Activated T-helper 1 cell treated with anti-CD3 and anti-CD28 coated beads, Interleukin-2, amount 50 U/mL, for 16 hours (primary cell): ENCODE measurements at regions not wholly inside any gene's neighbourhood (a gene's known extent, or its start where the extent isn't known, plus 50 kb on each side); places are given as distances from the start of the nearest gene placed in this dataset.
"Not testable (repeated sequence)": the region's sequence is repeated elsewhere in the genome, so short reads cannot be mapped to it uniquely, and the experiment has no call there.

ENCODE experiments used
- DNase-seq, 2 donors: peaks; one replicate each; pipeline ENCODE4 v3.0.0-alpha.2; 2020; ENCODE audit warnings: low read depth in 1 of 2, low spot score in 1 of 2

GRCh38 chr2:122682356-122682755, 926.9 kb downstream of the TSN start:
- no peak for DNase-seq

- no peak for DNase-seq
Observed at GRCh38 chr2:122683018-122683417, 927.6 kb downstream of the TSN start.

GRCh38 chr2:122692400-122693083, 937.1 kb downstream of the TSN start:
- no peak for DNase-seq

- DNase-seq: no peak
Observed at GRCh38 chr2:122697415-122697814, 942.0 kb downstream of the TSN start.

GRCh38 chr2:122703676-122704075, 948.2 kb downstream of the TSN start:
- no peak for DNase-seq

- no peak for DNase-seq
Observed at GRCh38 chr2:122704109-122704563, 948.7 kb downstream of the TSN start.

GRCh38 chr2:122705746-122706145, 950.3 kb downstream of the TSN start:
- DNase-seq: no peak

- DNase-seq: no peak
Observed at GRCh38 chr2:122706757-122707223, 951.3 kb downstream of the TSN start.

- DNase-seq: no peak
Observed at GRCh38 chr2:122707224-122707824, 951.9 kb downstream of the TSN start.

GRCh38 chr2:122710049-122710448, 954.6 kb downstream of the TSN start:
- no peak for DNase-seq

GRCh38 chr2:122713800-122714199, 958.3 kb downstream of the TSN start:
- DNase-seq: no peak

- DNase-seq: not testable (repeated sequence)
Observed at GRCh38 chr2:122720822-122721221, 965.4 kb downstream of the TSN start.

- DNase-seq: no peak
Observed at GRCh38 chr2:122734766-122735424, 979.4 kb downstream of the TSN start.

- no peak for DNase-seq
Observed at GRCh38 chr2:122736279-122736678, 980.8 kb downstream of the TSN start.

- DNase-seq: no peak
Observed at GRCh38 chr2:122737429-122738077, 982.1 kb downstream of the TSN start.

GRCh38 chr2:122739732-122740593, 984.5 kb downstream of the TSN start:
- no peak for DNase-seq

GRCh38 chr2:122740594-122740948, 985.1 kb downstream of the TSN start:
- no peak for DNase-seq

GRCh38 chr2:122741403-122741802, 986.0 kb downstream of the TSN start:
- no peak for DNase-seq

- no peak for DNase-seq
Observed at GRCh38 chr2:122743021-122743675, 987.7 kb downstream of the TSN start.

- no peak for DNase-seq
Observed at GRCh38 chr2:122745603-122746002, 990.2 kb downstream of the TSN start.
